Left lung (tissue), 4 donors: ENCODE measurements at regions not wholly inside any gene's neighbourhood (a gene's known extent, or its start where the extent isn't known, plus 50 kb on each side); places are given as distances from the start of the nearest gene placed in this dataset.
A peak's percentile ranks its signal among the peaks of the same experiment; 100 is the strongest.

Experiments used
- ATAC-seq: fragments of 200-7000 bp; cut with Tn5 transposase; one replicate; pipeline ENCODE4 v1.9.1; 2020; ENCODE audit warnings: moderate library complexity
- DNase-seq, 4 donors: peaks; one replicate each; pipeline ENCODE4 v3.0.0-alpha.2; 2013 to 2020
- H3K27ac ChIP-seq, 2 donors: fragments of 200-600 bp; sonication (generic) in 1 of 2; one replicate each; pipeline versions ENCODE4 v1.5.0 to v1.8.0; 2020 to 2021
- H3K27me3 ChIP-seq, 2 donors: fragments of 200-600 bp; sonication (generic) in 1 of 2; one replicate each; pipeline versions ENCODE4 v1.5.0 to v1.8.0; 2020 to 2021
- H3K36me3 ChIP-seq, 2 donors: fragments of 200-600 bp; sonication (generic) in 1 of 2; one replicate each; pipeline versions ENCODE4 v1.5.0 to v1.8.0; 2020 to 2021
- H3K4me1 ChIP-seq, 2 donors: fragments of 200-600 bp; one replicate each; pipeline ENCODE4 v1.8.0; 2021
- H3K4me3 ChIP-seq, 2 donors: fragments of 200-600 bp; sonication (generic) in 1 of 2; one replicate each; pipeline versions ENCODE4 v1.5.0 to v1.8.0; 2020 to 2021; ENCODE audit warnings: mild to moderate bottlenecking in 1 of 2
- H3K9me3 ChIP-seq, 2 donors: fragments of 200-600 bp; sonication (generic) in 1 of 2; one replicate each; pipeline versions ENCODE4 v1.5.0 to v1.8.0; 2020 to 2021
- CTCF ChIP-seq, 2 donors: fragments of 200-600 bp; sonication (generic) in 1 of 2; IDR thresholded peaks; one replicate each; pipeline versions ENCODE4 v1.5.0 to v1.8.0; 2021; ENCODE audit warnings: antibody characterized with exemption in 2 of 2
- intact Hi-C, 2 donors: fragments of 100-400 bp; cut with DNase I; formaldehyde crosslinking; loops; one replicate each; pipeline versions ENCODE4 v1.11.2 to v1.14.2; 2022
- donor health status: DM: no; HTN: yes; CAD: no.
- donor health status: DM: no; HTN: no; CAD: no.

- Histone ChIP-seq H3K27me3 (no peaks in the 10 kb centered on the region), H3K4me3 (no peak overlapping the region), H3K27ac (no peak overlapping the region), H3K9me3 (no peaks in the 10 kb centered on the region), H3K36me3 (no peaks in the 10 kb centered on the region), H3K4me1 (no peaks in the 10 kb centered on the region)
- intact Hi-C loops, result no loop called here
- peak; percentile 36 to 54 for TF ChIP-seq CTCF (IDR thresholded peaks at IDR 0.05)
- ATAC-seq, result peak; percentile 74
- peak in 1 of 4 donors; percentile 32 for DNase-seq
Observed at GRCh38 chr18:72672364-72673184, 128.4 kb upstream of the CBLN2 start.

- no peak for ATAC-seq
- DNase-seq, result peak in 1 of 4 donors; percentile 50
- Histone ChIP-seq H3K36me3 (no peaks in the 10 kb centered on the region), H3K4me3 (no peak overlapping the region), H3K9me3 (no peaks in the 10 kb centered on the region), H3K4me1 (no peaks in the 10 kb centered on the region), H3K27me3 (no peaks in the 10 kb centered on the region), H3K27ac (no peak overlapping the region)
- no peak for TF ChIP-seq CTCF (IDR thresholded peaks at IDR 0.05)
- intact Hi-C loops, result no loop called here
Observed at GRCh38 chr18:72667932-72668331, 123.8 kb upstream of the CBLN2 start.

DNA sequence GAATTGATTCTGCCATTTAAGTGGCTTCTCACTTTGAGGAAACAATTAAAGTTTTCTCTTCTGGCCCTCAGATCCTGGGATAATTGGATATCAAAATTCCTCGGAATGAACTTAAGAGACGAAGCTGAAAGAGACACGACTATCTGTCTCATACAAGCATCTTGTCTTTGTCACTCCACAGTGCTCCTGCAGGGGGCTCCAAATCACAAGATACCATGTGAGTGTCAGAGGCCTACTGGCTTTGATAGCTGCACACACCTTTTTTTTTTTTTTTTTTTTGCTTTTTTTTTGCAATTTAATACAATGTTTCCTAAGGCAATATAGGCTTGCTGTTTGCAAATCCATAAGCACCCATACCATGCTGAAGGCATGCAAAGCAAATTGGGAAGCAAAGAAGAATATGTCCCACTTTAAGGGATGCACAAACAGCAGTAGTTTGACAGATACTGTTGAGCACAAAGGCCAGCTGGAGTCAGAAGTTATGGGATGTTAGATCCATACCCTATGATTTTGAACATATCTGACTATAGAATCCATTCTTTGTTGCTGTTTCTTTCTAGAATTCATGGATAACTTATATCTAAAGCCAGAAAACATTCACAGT is 109.0 kb upstream of the CBLN2 start:
- H3K4me3 ChIP-seq, result no peak overlapping the region
- TF ChIP-seq CTCF (IDR thresholded peaks at IDR 0.05), result peak in 1 of 2 donors; percentile 16
- intact Hi-C loops, result no loop called here
- ATAC-seq (peak; percentile 76), DNase-seq (peak in 1 of 4 donors; percentile 7)
- H3K27me3 ChIP-seq, result no peaks in the 10 kb centered on the region
- H3K27ac ChIP-seq, result no peak overlapping the region
- H3K4me1 ChIP-seq, result no peaks in the 10 kb centered on the region
- peaks cover 0 to 6% of the 10 kb centered on the region in 2 donors for H3K9me3 ChIP-seq
- no peaks in the 10 kb centered on the region for H3K36me3 ChIP-seq

DNA sequence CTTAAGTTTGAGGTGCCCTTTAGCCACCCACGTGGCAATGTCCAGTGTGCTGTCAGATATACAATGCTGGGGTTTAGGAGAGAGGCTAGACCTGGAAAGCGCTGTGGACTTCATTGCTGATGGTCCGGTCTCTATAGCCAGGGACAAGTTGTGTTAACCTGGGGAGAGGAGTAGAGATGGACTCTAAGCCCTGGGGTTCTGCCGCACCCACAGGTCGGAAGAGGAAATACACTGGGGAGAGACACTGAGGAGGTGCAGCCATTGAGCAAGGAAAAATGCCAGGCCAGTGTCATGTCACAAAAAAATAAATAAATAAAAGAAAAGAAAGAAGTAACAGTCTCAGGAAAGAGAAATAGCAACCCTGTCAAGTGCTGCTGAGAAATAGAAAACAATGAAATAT is 106.9 kb upstream of the CBLN2 start:
- no peaks in the 10 kb centered on the region for H3K4me1 ChIP-seq
- intact Hi-C loops, result no loop called here
- ATAC-seq (no peak), DNase-seq (no peak)
- H3K27me3 ChIP-seq, result no peaks in the 10 kb centered on the region
- H3K4me3 ChIP-seq, result no peak overlapping the region
- H3K27ac ChIP-seq, result no peak overlapping the region
- H3K9me3 ChIP-seq, result peaks cover 0 to 6% of the 10 kb centered on the region in 2 donors
- no peaks in the 10 kb centered on the region for H3K36me3 ChIP-seq
- TF ChIP-seq CTCF (IDR thresholded peaks at IDR 0.05), result no peak

DNA sequence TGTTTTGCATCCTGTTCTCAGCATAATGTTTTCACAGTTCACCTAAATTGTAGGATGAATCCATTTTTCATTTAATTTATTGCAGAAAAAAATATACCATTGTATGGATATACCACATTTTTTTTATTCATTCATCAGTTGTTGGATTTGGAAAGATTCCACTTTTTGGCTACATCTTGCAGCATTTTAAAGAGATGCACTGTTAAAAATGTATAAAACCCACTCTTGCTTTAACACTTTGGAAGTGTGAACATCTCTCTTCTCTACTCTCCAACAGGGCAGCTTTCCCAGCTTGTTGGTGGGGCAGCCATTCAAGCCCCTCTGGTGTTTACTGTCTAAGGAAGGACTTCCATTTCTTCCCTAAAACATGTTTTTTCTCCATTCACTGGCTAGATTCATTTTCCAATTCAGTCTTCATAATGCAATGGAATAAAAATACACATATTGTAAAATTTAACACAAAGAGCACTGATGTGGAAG is 104.4 kb upstream of the CBLN2 start:
- ATAC-seq, result no peak
- no peak overlapping the region for H3K27ac ChIP-seq
- no peak for TF ChIP-seq CTCF (IDR thresholded peaks at IDR 0.05)
- H3K4me3 ChIP-seq, result no peak overlapping the region
- no peaks in the 10 kb centered on the region for H3K9me3 ChIP-seq
- no peak for DNase-seq
- no peaks in the 10 kb centered on the region for H3K4me1 ChIP-seq
- no peaks in the 10 kb centered on the region for H3K27me3 ChIP-seq
- intact Hi-C loops, result no loop called here
- no peaks in the 10 kb centered on the region for H3K36me3 ChIP-seq
